CD4-positive, alpha-beta T cell treated with Interferon gamma for 1 hour (primary cell): ENCODE measurements at regions not wholly inside any gene's neighbourhood (a gene's known extent, or its start where the extent isn't known, plus 50 kb on each side); places are given as distances from the start of the nearest gene placed in this dataset.
A peak's percentile ranks its signal among the peaks of the same experiment; 100 is the strongest.
"Not testable (repeated sequence)": the region's sequence is repeated elsewhere in the genome, so short reads cannot be mapped to it uniquely, and the experiment has no call there.

ENCODE experiments used
- DNase-seq: peaks from one replicate; pipeline ENCODE4 v3.0.0-alpha.2; 2020

DNA sequence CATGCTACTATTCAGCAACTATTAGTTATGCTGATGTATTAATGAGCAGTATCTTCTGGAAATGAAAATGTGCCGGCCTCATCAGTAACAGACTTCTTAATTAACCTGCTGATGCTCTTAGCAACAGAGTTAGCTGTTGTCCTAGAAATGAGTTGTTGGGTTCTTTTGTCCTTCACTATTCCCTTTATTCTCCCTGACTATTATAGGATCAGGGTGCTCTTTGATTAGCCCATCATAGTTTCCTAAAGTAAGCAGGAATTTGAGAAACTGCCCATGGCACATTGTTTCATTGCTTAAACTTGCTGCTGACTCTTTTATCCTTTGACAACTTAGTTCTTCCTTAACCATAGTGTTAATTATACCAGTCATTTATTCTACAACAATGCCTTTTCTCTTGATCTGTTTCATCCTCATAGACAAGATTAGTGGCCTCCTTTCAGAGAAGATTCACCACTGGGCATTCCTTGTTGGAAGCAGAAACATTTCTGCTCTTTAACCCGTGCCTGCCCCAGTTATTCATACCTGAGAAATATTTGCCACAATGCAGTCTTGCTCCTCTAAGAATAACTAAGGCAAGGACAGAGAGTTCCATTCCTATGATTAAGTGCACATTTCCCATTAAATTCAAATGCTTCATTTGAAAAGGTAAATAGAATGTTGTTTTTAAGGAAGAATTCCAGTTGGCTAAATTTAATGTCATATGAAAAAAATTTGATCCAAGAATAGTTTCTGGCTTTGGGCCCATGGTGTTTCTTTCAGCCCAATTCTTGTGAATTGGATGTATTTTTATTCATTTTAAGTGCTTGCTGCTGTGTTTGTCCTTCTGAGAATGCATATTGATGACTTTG is 573.3 kb upstream of the TBL1XR1 start:
- no peak for DNase-seq

DNA sequence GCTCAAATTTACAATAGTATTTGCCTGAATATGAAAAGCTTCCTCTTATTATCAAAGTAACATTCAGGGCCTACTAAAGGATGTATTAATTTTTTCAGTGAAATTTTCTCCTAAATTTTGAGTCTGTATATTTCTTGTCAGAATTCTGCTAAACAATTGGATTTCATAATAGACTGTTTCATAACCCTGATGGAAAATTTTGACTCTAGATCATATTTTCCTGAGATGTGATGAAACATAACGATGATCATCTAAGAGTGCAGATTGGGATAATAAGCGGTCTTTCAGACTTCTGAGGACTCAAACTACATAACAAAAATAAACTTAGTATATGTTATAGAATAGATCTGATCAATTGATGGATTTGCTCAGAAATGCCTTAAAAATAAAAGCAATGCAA is 574.5 kb upstream of the TBL1XR1 start:
- no peak for DNase-seq

DNA sequence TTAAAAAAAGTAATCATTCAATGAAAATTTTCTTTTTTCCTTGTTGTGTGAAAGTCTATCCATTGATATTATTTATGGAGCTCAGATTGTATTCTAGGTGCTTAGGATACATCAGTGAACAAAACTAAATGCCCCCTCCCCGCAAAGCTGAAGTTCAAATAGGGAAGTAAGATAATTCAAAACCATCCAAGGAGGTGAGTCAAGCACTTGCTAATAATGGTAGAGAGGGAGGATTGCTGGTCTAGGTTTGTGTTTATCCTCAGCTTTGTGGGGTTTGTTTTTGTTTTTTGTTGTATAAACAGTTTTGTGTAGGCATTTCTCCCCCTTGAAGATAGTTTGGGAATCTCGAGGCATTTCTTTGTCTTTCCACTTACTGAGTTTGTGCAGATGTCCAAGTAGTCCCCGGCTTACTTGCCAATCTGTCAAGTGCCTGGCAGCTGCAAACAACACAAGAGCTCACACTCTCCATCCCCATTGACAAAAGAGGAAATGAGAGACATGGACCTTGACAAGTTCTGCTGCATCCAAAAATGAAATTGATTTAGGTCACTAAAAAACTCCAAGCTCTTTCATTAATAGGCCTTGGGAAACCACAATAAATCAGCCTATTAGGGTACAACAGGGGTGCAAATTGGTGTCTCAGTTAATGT is 575.8 kb upstream of the TBL1XR1 start:
- no peak for DNase-seq

DNA sequence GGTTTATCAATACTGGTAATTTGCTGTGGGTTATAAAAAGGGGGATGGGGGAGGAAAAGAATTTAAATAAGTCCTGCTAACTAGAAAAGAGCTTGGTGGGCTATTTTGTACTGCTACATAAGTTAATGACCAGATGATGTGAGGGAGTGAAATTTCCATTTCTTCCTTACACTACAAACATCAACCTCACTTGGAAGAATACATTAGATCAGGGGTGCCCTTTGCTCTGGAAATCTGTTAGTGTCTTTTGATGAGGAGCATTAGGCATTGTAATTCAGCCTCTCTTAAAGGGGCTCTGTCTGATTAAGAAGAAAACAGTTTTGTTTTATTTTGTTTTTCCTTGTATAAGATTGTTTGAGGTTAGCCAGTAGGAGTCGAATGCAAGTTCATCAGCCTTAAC is 576.4 kb upstream of the TBL1XR1 start:
- DNase-seq: no peak

DNA sequence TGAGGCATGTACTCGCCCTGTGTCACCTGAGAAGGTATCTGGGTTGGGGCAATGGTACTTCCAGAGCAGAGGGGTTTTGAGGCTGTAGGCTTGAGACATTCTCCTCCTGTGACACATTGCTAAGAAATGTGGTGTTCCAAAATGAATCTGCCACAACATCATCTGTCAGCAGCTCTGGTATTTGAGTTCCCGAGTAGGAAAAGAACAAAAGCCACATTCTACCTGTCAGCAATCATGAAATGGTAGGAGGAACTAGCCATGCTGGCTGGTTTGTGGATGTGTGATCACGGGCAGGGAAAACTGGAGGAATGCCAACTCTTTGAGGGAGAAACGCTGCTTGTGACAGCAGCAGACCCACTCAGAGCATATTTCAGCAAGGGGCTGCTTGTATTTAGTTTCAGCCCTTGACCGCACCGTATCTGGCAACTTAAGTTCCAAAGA is 579.4 kb upstream of the TBL1XR1 start:
- DNase-seq: no peak

DNA sequence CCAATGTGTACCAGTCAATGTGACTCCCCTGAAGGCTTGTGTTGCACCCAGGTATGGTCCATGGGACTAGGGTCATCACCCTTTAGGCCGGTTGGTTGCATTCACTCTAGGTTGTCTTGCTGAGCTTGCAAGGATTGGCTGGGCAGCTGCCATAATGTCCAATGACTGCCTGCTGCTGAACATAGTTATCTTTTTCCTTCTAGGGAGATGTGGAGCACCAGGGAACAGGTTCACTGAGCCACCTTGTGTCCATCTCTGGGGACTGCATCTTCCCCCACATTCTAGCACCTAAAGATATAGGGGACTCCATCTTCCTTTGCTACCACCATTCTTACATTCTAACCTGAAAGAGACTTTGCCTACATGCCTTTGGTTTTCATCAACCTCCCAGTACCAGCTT is 580.4 kb upstream of the TBL1XR1 start:
- DNase-seq: peak; percentile 39

DNA sequence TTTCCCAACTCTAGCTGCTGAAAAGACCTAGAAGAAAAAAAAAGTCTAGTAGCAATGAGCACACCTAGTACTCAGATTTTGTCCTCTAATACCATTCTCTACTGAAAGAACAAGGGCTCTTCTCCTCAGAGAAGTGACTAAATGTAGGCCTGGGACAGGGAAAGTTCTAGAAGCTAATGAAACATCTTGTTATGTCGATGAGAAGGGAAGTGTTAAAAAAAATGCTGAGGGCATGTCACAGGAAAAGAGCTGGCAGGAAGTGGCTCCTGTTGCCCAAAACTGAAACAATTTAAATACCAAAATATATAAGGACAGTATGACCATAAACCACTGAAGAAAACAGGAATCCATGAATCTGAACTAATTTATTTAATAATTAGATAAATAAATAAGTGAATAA is 581.4 kb upstream of the TBL1XR1 start:
- DNase-seq: no peak

DNA sequence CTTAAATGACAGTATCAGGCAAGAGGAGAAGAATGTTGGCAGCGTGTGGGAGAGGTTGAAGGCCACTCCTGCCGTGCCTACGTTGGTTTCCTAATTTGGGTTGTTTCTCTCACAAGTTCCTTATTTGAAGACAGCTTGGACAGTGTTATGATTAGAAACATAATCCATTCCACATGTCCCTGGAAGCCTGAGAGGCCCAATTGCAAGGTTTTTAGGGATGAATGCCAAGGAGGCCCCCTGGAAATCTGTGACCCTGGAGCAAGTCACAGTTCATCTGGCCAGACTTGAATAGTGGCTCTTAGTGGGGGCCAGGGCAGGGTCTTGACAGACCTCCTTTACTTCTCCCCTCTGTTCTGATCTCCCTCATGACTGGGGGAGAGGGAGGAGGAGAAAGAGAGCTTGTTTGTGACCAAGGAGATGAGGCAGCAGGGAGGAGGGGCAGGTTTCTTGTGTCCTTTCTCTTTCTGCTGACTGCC is 584.4 kb upstream of the TBL1XR1 start:
- DNase-seq: no peak

DNA sequence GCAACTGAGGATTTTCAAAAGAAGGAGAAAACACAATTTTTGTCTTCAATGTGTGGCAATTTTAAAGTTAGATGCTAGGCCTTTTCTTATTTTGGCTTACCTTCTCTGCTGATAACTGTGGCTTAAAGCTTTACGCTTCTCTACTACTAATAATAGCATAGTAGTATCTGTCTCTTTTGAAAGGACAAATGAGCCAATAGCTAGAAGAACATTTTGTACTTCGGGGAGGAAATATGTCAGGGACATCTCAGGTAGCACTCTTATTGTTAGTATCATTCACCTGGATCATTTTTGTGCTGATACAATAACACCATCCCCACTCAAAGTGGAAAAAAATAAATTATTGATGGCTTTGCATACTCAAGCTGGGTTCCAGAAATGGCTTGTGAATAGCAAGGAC is 586.1 kb upstream of the TBL1XR1 start:
- DNase-seq: no peak

DNA sequence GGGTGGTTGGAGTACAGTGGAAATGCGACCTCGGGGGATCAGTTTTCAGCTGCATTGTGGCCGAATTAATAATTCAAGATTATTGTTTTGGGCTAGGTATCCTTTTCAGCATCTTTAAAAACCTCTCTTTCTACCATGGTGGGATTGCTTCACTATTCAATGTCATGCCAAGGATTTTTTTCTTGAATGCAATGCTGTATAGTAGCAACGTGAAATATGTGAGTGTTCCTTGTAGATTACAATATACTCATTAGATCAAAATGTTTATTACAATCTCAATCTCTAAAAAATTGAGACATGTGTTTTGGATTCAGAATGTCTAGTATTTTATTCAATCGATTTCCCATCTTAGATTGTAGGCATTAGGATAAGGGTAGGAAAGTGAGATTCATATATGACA is 586.5 kb upstream of the TBL1XR1 start:
- no peak for DNase-seq

DNA sequence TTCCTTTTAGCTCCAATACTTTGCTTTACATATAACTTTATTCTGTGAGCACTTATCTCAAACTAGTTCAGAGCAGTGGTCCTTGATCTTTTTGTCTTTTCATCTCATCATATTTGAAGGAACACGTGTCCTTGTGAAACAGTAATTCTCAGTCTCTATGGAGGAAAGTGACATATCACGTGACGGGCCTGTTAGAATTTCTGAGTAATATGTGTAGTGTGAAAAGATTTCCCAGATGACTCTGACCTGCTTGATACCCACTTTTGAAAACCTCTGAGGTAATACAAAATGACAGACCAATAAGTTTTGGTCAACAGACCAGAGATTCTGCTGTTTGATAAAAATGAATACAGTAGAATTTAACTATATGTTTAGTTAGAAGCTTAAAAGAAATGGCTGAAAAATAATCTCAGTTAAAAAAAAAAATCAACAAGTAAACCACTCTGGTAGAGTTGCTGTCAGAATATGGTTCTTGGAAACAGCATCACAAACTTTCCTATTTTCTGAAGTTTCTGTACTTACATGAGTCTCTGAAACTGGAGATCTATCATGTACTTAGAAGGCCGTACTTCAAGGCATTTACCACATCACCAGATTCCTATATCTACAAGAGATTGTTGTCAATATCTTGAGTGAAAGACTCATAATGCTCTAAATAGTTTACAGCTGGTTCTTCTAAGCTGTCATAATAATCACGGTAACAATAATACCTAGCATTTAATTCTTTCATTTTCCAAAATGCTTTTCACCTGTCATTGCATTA is 590.2 kb upstream of the TBL1XR1 start:
- DNase-seq: no peak

DNA sequence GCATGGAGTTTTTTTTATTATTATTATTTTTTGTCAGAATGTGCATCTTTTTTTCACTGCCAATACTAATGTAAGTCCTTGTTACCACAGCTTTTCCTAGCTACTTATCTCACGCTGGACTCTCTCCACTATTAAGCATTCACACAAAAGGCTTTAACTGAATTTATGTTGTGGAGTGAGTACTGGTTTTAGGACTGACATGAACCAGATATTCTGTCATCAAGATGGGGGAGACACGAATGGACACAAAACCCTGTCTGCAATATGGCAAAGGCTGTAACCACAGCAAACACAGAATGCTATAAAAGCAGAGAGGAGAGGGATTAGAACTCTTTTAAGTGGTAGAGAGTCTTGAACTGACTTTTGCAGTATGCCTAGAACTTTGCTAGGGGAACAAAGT is 592.2 kb upstream of the TBL1XR1 start:
- no peak for DNase-seq

DNA sequence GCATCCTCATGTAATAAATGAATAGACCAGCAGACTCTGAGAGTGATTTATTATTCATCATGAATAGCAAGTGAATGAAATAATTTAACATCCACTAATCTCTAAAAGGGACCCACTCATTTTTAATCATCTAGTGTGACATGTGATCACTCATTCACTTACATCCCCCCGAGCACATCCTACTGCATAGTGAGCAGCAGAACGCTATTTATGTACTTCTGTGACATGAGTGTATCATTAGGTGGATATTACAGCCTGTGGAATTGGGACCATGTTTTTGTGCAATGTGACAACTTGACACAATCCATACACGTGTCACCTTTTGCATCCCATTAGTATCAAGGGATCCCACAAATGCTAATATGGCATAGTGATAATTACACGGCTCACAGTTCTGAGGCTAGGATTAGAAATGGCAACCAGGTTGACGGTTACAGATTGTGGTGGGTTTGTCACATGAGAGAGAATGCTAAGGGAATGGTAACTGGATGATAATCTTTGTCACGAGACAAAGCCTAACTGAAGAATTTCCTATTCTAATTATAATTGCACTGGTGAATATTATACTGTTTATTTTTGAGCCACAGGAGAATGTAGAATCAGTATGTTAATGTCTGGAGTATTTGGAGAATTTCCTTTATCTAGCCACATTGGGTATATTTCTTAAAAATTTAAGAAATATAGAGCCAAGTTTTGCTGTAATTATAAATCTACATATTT is 595.2 kb upstream of the TBL1XR1 start:
- DNase-seq: no peak

DNA sequence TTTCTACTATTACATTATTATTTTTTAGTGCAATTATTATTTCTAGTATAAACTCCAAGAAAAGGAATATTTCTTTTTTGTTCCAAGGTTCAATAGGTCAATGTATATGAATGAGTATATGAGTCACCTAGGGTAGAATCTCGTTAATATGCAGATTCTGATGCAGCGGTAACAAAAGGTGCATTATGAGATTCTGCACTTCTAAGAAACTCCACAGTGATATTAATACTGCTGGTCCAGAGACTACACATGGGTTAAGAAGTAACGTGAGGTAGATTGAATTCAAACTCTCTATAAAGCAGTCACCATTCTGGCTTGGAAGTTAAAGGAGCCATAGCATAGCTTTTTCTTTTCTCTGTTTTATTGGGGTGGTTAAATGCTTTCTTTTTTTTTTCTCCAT is 596.2 kb upstream of the TBL1XR1 start:
- no peak for DNase-seq

DNA sequence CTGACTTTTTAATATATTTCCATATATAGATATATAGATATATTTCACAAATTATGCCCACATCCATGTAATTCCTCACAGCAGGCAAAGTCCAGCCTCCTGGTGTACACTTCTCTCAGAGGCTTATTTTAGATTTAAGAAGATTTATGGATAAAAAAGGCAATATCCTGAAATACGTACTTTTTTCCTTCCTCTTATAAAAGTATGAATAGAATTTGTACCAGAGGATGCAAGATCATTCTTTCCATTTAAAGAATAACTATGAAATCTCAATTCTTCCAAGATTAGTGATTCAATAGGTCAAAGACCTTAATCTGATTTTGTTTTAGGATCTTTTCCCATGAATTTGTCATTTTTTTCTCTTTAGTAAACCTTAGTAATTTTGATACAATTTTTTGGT is 597.9 kb upstream of the TBL1XR1 start:
- DNase-seq: no peak

DNA sequence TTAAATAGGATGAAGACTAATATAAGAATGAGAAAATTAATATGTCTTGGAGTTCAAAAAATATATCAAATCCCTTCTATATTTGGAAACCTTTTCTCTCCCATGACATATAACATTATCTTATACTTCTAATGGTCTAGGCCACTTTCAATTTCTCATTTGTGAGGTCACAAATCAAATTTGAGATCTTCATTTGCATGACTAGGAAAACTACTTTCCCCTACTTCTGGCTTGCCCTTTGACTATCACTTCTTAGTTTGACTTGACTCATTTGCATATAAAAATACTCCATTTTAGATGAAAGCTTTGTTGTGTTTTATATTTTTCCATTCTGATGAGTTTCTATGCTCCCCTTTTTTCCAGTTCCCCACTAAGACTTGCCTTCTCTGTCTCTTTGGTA is 598.6 kb upstream of the TBL1XR1 start:
- DNase-seq: no peak

DNA sequence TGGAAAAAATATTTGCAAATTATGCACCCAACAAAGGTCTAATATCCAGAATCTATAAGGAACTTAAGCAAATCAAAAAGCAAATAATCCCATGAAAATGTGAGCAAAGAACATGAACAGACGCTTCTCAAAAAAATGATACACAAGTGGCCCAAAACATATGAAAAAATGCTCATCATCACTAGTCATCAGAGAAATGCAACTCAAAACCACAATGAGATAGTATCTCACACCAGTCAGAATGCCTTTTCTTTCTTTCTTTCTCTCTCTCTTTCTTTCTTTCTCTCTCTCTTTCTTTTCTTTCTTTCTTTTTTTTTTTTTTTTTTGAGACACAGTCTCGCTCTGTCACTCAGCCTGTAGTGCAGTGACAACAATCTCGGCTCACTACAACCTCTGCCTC is 602.9 kb upstream of the TBL1XR1 start:
- not testable (repeated sequence) for DNase-seq

DNA sequence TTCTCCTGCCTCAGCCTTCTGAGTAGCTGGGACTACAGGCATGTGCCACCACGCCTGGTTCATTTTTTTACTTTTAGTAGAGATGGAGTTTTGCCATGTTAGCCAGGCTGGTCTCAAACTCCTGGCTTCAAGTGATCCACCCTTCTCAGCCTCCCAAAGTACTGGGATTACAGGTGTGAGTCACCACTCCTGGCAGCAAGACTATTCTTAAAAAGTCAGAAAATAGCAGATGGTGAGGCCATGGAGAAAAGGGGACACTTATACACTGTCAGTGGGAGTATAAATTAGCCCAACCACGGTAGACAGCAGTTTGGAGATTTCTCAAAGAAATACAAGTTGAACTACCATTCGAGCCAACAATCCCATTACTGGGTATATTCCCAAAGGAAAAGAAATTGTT is 603.3 kb upstream of the TBL1XR1 start:
- DNase-seq: no peak

DNA sequence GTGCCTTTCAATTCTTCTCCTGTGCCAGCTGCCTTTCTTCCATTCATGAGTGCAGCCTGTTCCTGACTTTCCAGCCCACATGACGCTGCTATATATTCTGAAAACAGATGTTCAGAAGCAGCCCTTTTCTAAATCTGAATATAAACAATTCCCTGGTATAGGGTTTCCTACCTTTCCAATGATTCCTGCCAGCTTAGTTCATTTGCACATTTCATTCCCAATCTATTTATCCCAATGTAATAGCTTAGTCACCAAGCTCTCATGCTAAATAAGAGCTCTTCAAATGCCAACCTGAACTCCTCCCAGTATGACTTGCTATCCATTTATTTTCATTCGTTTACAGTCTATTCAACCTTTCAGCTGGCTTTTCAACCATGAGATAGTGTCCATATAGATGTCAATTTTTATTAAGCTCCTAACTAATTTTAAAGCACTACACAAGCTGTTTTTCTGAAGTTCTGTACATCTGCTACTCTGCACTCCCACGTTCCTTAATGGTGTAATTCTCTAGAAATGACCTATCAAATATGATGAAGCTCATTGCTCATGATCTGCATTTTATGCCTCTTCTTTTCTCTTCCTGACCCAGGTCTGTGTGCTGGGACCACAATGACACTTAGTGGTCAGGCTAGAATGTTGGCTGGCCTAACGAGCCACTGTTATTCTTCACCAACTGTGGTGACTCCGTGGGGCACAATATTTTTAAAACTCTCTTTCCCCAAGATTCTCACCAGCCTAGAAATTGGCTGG is 605.0 kb upstream of the TBL1XR1 start:
- DNase-seq: no peak

DNA sequence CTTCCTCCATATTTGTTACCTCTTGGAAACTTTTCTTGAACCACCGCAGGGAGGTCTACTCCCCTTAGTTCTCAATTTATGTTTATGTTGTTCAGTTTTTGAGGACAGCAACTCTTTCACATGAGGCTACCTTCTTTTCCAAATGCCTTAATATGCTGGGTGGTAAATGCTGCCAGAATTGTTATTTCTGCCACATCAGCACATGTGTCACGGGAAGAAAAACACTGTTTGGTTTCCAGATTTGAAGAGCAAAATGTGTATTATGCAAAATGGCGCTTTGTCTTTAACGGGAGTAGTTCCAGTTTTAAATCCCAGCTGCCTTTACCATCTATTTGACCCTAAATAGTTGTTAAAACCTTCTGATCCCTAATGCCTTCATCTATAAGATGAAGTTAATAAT is 606.2 kb upstream of the TBL1XR1 start:
- no peak for DNase-seq

DNA sequence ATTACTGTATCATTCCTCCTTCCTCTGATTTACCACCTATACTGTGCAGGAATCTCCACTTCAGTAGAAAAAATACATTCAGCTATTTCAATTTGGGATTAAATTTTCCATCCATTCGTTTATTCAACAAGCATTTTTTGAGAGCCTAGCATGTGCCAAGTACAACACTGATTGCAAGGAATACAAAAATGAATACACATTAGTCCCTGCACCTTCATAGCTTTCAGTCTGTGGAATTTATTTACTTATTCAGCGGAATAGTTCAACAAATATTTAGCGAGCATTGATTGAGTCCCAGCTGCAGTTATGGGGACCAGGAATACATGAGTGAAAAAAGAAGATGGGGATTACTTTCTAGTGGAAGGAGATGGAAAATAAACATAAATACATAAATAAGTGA is 606.8 kb upstream of the TBL1XR1 start:
- DNase-seq: no peak

DNA sequence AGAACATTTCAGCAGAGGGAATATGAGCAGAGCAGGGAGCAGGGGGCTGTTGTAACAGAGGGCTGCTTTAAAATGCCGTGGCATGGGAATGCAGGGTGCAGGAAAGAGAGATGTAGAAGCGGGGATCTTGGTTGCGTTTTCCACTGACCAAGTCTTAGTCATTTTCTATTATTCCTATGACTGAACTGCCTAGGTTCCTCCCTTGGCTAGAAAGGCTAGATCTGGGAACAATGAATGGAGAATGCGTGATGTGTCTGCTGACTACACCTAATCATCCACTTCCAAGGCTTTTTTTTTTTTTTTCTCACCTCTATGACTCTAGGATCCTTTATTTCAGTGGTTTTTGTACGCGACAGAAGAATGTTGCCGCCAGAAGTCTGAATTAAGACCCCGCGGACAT is 607.4 kb upstream of the TBL1XR1 start:
- no peak for DNase-seq
